Astrocyte (in vitro differentiated cells and primary cell): ENCODE measurements at regions not wholly inside any gene's neighbourhood (a gene's known extent, or its start where the extent isn't known, plus 50 kb on each side); places are given as distances from the start of the nearest gene placed in this dataset.

Experiments used
- CTCF ChIP-seq: IDR thresholded peaks from 2 replicates; pipeline ENCODE4 v1.5.1; 2011; ENCODE audit warnings: low read depth, mild to moderate bottlenecking, inconsistent platforms, low read length, moderate library complexity; ENCODE audit not compliant: insufficient read depth
- EZH2 ChIP-seq: IDR thresholded peaks from 2 replicates; pipeline ENCODE4 v1.6.1; 2012; ENCODE audit warnings: mild to moderate bottlenecking, low read length, inconsistent platforms; ENCODE audit not compliant: insufficient read depth

- TF ChIP-seq EZH2 = no peak
- TF ChIP-seq CTCF = no peak
Measured at GRCh38 chr12:126760092-126760491, 1506.9 kb upstream of the TMEM132C start.
